Activated naive CD8-positive, alpha-beta T cell treated with anti-CD3 and anti-CD28 coated beads, Interleukin-2, amount 10 ng/mL, durations not matched to agents 7 days and 5 days (primary cell): ENCODE measurements at regions not wholly inside any gene's neighbourhood (a gene's known extent, or its start where the extent isn't known, plus 50 kb on each side); places are given as distances from the start of the nearest gene placed in this dataset.
"Not testable (repeated sequence)": the region's sequence is repeated elsewhere in the genome, so short reads cannot be mapped to it uniquely, and the experiment has no call there.

Source experiments
- ATAC-seq: fragments of 150-1000 bp; cut with Tn5 transposase; one replicate; pipeline ENCODE4 v1.10.0; 2021; ENCODE audit warnings: low read depth, moderate library complexity
- POLR2A ChIA-PET: fragments of 350-600 bp; sonication (Branson Sonifier 250); formaldehyde crosslinking; loops from one replicate; lab custom pipeline; 2021; ENCODE audit warnings: antibody characterized with exemption; lab: Charles Lee
- DNase-seq: peaks from one replicate; pipeline ENCODE4 v3.0.0; 2021
- H3K27ac Mint-ChIP-seq: one replicate; pipeline ENCODE4 v1.8.0; 2022; ENCODE audit warnings: mild to moderate bottlenecking, mixed read lengths
- H3K27me3 Mint-ChIP-seq: one replicate; pipeline ENCODE4 v1.8.0; 2022; ENCODE audit warnings: mild to moderate bottlenecking, moderate library complexity, mixed read lengths
- H3K36me3 Mint-ChIP-seq: one replicate; pipeline ENCODE4 v1.8.0; 2021; ENCODE audit warnings: mild to moderate bottlenecking, mixed read lengths
- H3K4me1 Mint-ChIP-seq: one replicate; pipeline ENCODE4 v1.8.0; 2021; ENCODE audit warnings: mixed read lengths
- H3K4me3 Mint-ChIP-seq: one replicate; pipeline ENCODE4 v1.8.0; 2022; ENCODE audit warnings: mild to moderate bottlenecking, moderate library complexity, mixed read lengths
- H3K9me3 Mint-ChIP-seq: one replicate; pipeline ENCODE4 v1.8.0; 2021; ENCODE audit warnings: mixed read lengths

- POLR2A ChIA-PET = no interaction called here
- Mint-ChIP-seq H3K4me3 (no peak overlapping the region), H3K36me3 (no peaks in the 10 kb centered on the region), H3K4me1 (no peaks in the 10 kb centered on the region), H3K27ac (no peak overlapping the region), H3K27me3 (no peaks in the 10 kb centered on the region), H3K9me3 (peaks cover 3% of the 10 kb centered on the region)
- no peak for DNase-seq
- ATAC-seq = no peak
Measured at GRCh38 chrX:5290635-5291034, 938.0 kb downstream of the NLGN4X start.

GRCh38 chrX:5289949-5290348 lies 938.7 kb downstream of the NLGN4X start:
- DNase-seq, H3K36me3 Mint-ChIP-seq, H3K27me3 Mint-ChIP-seq, POLR2A ChIA-PET, H3K27ac Mint-ChIP-seq, H3K9me3 Mint-ChIP-seq, ATAC-seq, H3K4me1 Mint-ChIP-seq, H3K4me3 Mint-ChIP-seq: not testable (repeated sequence)

- no peak for ATAC-seq
- POLR2A ChIA-PET = no interaction called here
- no peaks in the 10 kb centered on the region for H3K4me1 Mint-ChIP-seq
- H3K27me3 Mint-ChIP-seq = no peaks in the 10 kb centered on the region
- H3K9me3 Mint-ChIP-seq = peaks cover 4% of the 10 kb centered on the region
- DNase-seq = no peak
- no peak overlapping the region for H3K27ac Mint-ChIP-seq
- no peaks in the 10 kb centered on the region for H3K36me3 Mint-ChIP-seq
- H3K4me3 Mint-ChIP-seq = no peak overlapping the region
Measured at GRCh38 chrX:5278908-5279307, 949.8 kb downstream of the NLGN4X start.

DNA sequence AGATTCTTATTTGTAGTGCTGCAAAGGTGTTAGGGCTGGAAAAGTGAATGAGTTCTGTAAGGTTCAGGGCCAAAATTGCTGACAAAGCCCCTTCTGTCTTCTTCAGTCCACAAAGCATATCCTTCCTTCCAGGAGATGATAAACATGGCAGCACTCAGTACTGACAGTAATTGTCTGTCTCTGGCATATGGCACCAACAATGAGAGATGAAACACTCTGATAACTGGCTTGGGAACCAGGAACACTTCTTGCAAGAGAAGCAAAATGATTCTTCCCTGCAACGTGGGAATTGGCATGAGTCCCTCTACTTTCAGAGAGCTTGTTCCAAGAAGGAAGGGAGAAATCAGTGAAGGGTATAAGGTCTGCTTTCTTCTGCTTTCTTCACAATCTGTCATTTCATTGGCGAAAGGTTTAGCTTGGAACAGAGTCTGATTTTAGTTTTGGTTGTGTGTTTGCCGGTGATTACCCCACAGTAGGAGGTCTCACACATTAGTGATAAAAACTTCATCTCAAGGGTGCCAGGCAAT lies 963.3 kb downstream of the NLGN4X start:
- no peaks in the 10 kb centered on the region for H3K27me3 Mint-ChIP-seq
- POLR2A ChIA-PET = no interaction called here

DNA sequence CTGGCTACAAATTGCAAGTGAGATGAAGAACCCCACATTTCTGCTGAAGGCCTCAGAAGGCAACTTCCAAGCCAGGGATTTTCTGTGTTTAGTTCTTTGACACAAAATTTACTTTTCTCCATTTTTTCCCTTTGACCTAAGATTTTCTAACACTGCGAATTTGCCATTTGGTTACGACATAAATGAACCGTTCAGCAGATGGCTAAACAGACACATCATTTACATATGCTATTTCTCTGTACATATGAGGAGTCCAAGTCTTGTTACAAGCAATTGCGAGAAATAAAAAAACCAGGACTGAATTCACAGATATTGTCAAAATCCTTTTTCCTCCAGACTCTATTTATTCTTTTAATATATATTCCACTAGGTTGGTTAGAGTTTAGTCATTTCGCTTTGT lies 978.6 kb downstream of the NLGN4X start:
- Mint-ChIP-seq H3K27me3 (no peaks in the 10 kb centered on the region), H3K27ac (no peak overlapping the region), H3K36me3 (no peaks in the 10 kb centered on the region), H3K4me3 (no peak overlapping the region), H3K4me1 (no peaks in the 10 kb centered on the region), H3K9me3 (no peaks in the 10 kb centered on the region)
- POLR2A ChIA-PET = no interaction called here
- DNase-seq (no peak), ATAC-seq (no peak)

More for the DNA sequence above, 963.3 kb downstream of the NLGN4X start:
- Mint-ChIP-seq H3K27ac (no peak overlapping the region), H3K4me3 (no peak overlapping the region), H3K4me1 (no peaks in the 10 kb centered on the region), H3K36me3 (no peaks in the 10 kb centered on the region), H3K9me3 (peaks cover under 1% of the 10 kb centered on the region)
- ATAC-seq = no peak
- DNase-seq = no peak

DNA sequence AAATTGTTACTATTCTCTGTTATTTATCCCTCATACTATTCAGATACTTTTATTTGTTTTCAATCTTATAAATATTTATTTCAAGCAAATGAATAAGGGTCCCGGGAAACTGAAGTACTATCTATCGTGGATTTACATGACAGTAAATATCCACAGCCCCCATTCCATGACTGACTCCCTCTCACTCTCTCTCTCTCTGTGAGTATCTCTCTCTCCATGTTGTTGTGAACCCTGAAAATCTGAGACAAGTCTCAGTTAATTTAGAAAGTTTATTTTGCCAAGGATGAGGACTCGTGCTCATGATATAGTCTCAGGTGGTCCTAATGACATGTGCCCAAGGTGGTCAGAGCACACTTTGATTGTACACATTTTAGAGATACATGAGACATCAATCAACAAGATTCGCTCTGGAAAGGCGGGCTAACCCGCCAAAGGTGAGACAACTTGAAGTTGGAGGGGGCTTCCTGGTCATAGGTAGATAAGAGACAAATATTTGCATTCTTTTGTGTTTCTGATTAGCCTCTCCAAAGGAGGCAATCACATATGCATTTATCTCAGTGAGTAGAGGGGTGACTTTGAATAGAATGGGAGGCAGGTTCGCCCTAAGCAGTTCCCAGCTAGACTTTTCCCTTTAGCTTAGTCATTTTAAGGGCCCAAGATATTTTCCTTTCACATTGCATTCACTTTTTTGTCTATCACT lies 986.4 kb downstream of the NLGN4X start:
- H3K4me1 Mint-ChIP-seq = no peaks in the 10 kb centered on the region
- H3K27me3 Mint-ChIP-seq = no peaks in the 10 kb centered on the region
- no peak overlapping the region for H3K4me3 Mint-ChIP-seq
- ATAC-seq (no peak), DNase-seq (no peak)
- no peaks in the 10 kb centered on the region for H3K9me3 Mint-ChIP-seq
- POLR2A ChIA-PET = no interaction called here
- no peaks in the 10 kb centered on the region for H3K36me3 Mint-ChIP-seq
- no peak overlapping the region for H3K27ac Mint-ChIP-seq

GRCh38 chrX:5236749-5237148 lies 991.9 kb downstream of the NLGN4X start:
- ATAC-seq = no peak
- no peak overlapping the region for H3K4me3 Mint-ChIP-seq
- H3K4me1 Mint-ChIP-seq = no peaks in the 10 kb centered on the region
- no peaks in the 10 kb centered on the region for H3K36me3 Mint-ChIP-seq
- no peaks in the 10 kb centered on the region for H3K9me3 Mint-ChIP-seq
- no peak for DNase-seq
- H3K27me3 Mint-ChIP-seq = no peaks in the 10 kb centered on the region
- no peak overlapping the region for H3K27ac Mint-ChIP-seq
- POLR2A ChIA-PET = no interaction called here

DNA sequence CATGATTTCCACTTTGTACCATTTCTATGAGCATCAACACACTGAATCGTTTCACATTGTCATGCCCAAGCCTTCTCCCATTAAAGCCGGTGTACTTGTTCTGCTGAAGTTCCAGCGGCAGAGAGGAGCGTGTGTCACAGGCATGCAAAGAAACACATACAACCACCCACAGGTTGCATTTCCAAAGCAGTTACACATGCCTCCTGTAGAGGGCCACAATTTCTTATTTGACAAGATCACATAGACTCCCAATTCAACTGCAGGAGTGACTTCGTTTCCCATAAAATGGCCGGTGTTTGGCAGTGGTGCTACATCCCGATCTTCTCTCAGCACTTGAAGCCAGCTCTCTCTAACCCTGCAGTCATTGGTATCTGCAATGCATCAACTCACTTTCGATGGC lies 992.6 kb downstream of the NLGN4X start:
- ATAC-seq (no peak), DNase-seq (no peak)
- Mint-ChIP-seq H3K4me1 (no peaks in the 10 kb centered on the region), H3K4me3 (no peak overlapping the region), H3K9me3 (no peaks in the 10 kb centered on the region), H3K27me3 (no peaks in the 10 kb centered on the region), H3K27ac (no peak overlapping the region), H3K36me3 (no peaks in the 10 kb centered on the region)
- POLR2A ChIA-PET = no interaction called here

- Mint-ChIP-seq H3K27ac (no peak overlapping the region), H3K36me3 (no peaks in the 10 kb centered on the region), H3K4me3 (no peak overlapping the region), H3K27me3 (no peaks in the 10 kb centered on the region), H3K9me3 (no peaks in the 10 kb centered on the region), H3K4me1 (no peaks in the 10 kb centered on the region)
- POLR2A ChIA-PET = no interaction called here
- no peak for DNase-seq
- ATAC-seq = no peak
Measured at GRCh38 chrX:5233830-5234229, 994.8 kb downstream of the NLGN4X start.

- ATAC-seq = no peak
- H3K4me1 Mint-ChIP-seq = no peaks in the 10 kb centered on the region
- no peaks in the 10 kb centered on the region for H3K36me3 Mint-ChIP-seq
- POLR2A ChIA-PET = no interaction called here
- no peak for DNase-seq
- H3K4me3 Mint-ChIP-seq = no peak overlapping the region
- no peak overlapping the region for H3K27ac Mint-ChIP-seq
- H3K27me3 Mint-ChIP-seq = no peaks in the 10 kb centered on the region
- H3K9me3 Mint-ChIP-seq = peaks cover 4% of the 10 kb centered on the region
Measured at GRCh38 chrX:5220421-5220820, 1008.2 kb downstream of the NLGN4X start.

DNA sequence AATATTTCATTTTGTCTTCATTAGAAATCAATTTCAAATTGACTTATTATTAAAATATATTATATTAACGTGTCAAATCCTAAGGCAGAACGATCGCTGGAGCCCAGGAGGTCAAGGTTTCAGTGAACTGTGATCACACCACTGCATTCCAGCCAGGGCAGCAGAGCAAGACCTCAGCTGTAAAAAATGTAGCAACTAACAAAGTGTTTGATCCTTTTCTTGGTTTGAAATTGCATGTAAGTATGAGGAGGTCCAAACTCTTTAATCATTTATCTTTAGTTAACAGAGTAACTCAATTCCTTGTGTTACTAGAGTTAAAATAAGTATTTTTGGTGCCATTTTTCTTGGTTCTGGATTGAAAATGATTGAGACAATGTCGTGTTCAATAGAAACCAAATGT lies 1033.9 kb downstream of the NLGN4X start:
- POLR2A ChIA-PET = no interaction called here
- Mint-ChIP-seq H3K27ac (no peak overlapping the region), H3K36me3 (no peaks in the 10 kb centered on the region), H3K27me3 (no peaks in the 10 kb centered on the region), H3K4me3 (no peak overlapping the region), H3K4me1 (no peaks in the 10 kb centered on the region), H3K9me3 (no peaks in the 10 kb centered on the region)
- DNase-seq (no peak), ATAC-seq (no peak)

- Mint-ChIP-seq H3K9me3 (peaks cover 2% of the 10 kb centered on the region), H3K36me3 (no peaks in the 10 kb centered on the region), H3K27me3 (no peaks in the 10 kb centered on the region), H3K27ac (no peak overlapping the region), H3K4me3 (no peak overlapping the region), H3K4me1 (no peaks in the 10 kb centered on the region)
- DNase-seq (no peak), ATAC-seq (no peak)
- POLR2A ChIA-PET = no interaction called here
Measured at GRCh38 chrX:5180135-5180741, 1048.4 kb downstream of the NLGN4X start.

GRCh38 chrX:5176766-5177165 lies 1051.9 kb downstream of the NLGN4X start:
- Mint-ChIP-seq H3K9me3 (peaks cover 2% of the 10 kb centered on the region), H3K4me3 (no peak overlapping the region), H3K36me3 (no peaks in the 10 kb centered on the region), H3K4me1 (no peaks in the 10 kb centered on the region), H3K27ac (no peak overlapping the region), H3K27me3 (no peaks in the 10 kb centered on the region)
- no peak for DNase-seq
- ATAC-seq = no peak
- POLR2A ChIA-PET = no interaction called here

DNA sequence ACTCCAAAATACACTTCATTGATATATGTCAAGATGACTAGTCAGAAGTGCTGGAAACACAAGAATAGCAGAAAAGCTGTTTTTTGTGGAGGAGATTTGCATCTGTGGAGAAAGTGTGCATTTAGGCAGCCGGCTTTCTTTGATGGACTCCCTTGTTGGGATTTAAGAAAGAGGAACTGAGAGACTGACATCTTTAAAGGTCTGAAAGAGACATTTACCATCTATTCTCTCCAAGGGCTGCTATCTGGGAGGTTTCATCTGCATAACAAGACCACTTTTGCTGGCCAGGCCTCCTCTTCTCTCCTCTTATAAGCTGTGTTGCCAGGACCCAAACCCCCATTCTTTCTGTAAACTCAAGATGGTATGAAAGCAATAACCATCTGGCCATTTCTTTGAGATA lies 1065.0 kb downstream of the NLGN4X start:
- no peaks in the 10 kb centered on the region for H3K4me1 Mint-ChIP-seq
- ATAC-seq (no peak), DNase-seq (no peak)
- H3K36me3 Mint-ChIP-seq = no peaks in the 10 kb centered on the region
- no peak overlapping the region for H3K27ac Mint-ChIP-seq
- H3K27me3 Mint-ChIP-seq = no peaks in the 10 kb centered on the region
- POLR2A ChIA-PET = no interaction called here
- H3K4me3 Mint-ChIP-seq = no peak overlapping the region
- no peaks in the 10 kb centered on the region for H3K9me3 Mint-ChIP-seq
